ENCODE measurements at regions not wholly inside any gene's neighbourhood (a gene's known extent, or its start where the extent isn't known, plus 50 kb on each side); places are given as distances from the start of the nearest gene placed in this dataset.

- TF ChIP-seq ZFX (IDR thresholded peaks at IDR 0.05) (no peak), CTCF (conservative IDR thresholded peaks at IDR 0.05) (no peak)
- no peak overlapping the region for H3K27ac ChIP-seq
Observed at GRCh38 chr10:29163746-29164145, 125.1 kb upstream of the LYZL1 start.

GRCh38 chr10:29166713-29167112 lies 122.2 kb upstream of the LYZL1 start:
- TF ChIP-seq ZFX (IDR thresholded peaks at IDR 0.05): no peak
- no peak for TF ChIP-seq CTCF (conservative IDR thresholded peaks at IDR 0.05)
- H3K27ac ChIP-seq: no peak overlapping the region

- TF ChIP-seq CTCF (conservative IDR thresholded peaks at IDR 0.05) (no peak), ZFX (IDR thresholded peaks at IDR 0.05) (no peak)
- no peak overlapping the region for H3K27ac ChIP-seq
Observed at GRCh38 chr10:29169021-29169420, 119.8 kb upstream of the LYZL1 start.

- H3K27ac ChIP-seq: no peak overlapping the region
- TF ChIP-seq ZFX (IDR thresholded peaks at IDR 0.05): no peak
Observed at GRCh38 chr10:29171717-29172116, 117.2 kb upstream of the LYZL1 start.

- no peak overlapping the region for H3K27ac ChIP-seq
Observed at GRCh38 chr10:29174389-29174788, 114.5 kb upstream of the LYZL1 start.

GRCh38 chr10:29176845-29177832 lies 111.7 kb upstream of the LYZL1 start:
- H3K27ac ChIP-seq: no peak overlapping the region
- TF ChIP-seq CTCF (conservative IDR thresholded peaks at IDR 0.05): no peak
- TF ChIP-seq ZFX (IDR thresholded peaks at IDR 0.05): no peak

More at GRCh38 chr10:29174389-29174788, 114.5 kb upstream of the LYZL1 start:
- TF ChIP-seq CTCF (conservative IDR thresholded peaks at IDR 0.05) (no peak), ZFX (IDR thresholded peaks at IDR 0.05) (no peak)

GRCh38 chr10:29181936-29182335 lies 106.9 kb upstream of the LYZL1 start:
- no peak overlapping the region for H3K27ac ChIP-seq

More at GRCh38 chr10:29181936-29182335, 106.9 kb upstream of the LYZL1 start:
- TF ChIP-seq ZFX (IDR thresholded peaks at IDR 0.05) (no peak), CTCF (conservative IDR thresholded peaks at IDR 0.05) (no peak)
